SK-N-MC (cell line): ENCODE measurements at regions not wholly inside any gene's neighbourhood (a gene's known extent, or its start where the extent isn't known, plus 50 kb on each side); places are given as distances from the start of the nearest gene placed in this dataset.

ENCODE experiments used
- EZH2 ChIP-seq: fragments of 200-600 bp; sonication (generic); IDR thresholded peaks from one replicate; pipeline ENCODE4 v1.6.1; 2017; ENCODE audit warnings: antibody characterized with exemption
- FOXP2 ChIP-seq: optimal IDR thresholded peaks from 2 replicates; pipeline ENCODE3; 2011; ENCODE audit warnings: mild to moderate bottlenecking, moderate library complexity; ENCODE audit not compliant: insufficient read depth; ENCODE audit errors: extremely low read length, control extremely low read depth
- POLR2AphosphoS5 ChIP-seq: IDR thresholded peaks from 2 replicates; pipeline ENCODE4 v1.6.1; 2012; ENCODE audit warnings: mild to moderate bottlenecking, low read depth, low read length, borderline replicate concordance

GRCh38 chr20:60378620-60379019 lies 420.4 kb downstream of the CDH26 start:
- TF ChIP-seq EZH2 (no peak), POLR2AphosphoS5 (no peak), FOXP2 (no peak)
